NCI-H748 (cell line): ENCODE measurements at regions not wholly inside any gene's neighbourhood (a gene's known extent, or its start where the extent isn't known, plus 50 kb on each side); places are given as distances from the start of the nearest gene placed in this dataset.

Experiments
- DNase-seq: peaks from one replicate; lab custom pipeline; 2025; ENCODE audit not compliant: unreplicated experiment; lab: John Stamatoyannopoulos, UW

- DNase-seq, result no peak
Measured at GRCh38 chr18:43875511-43875910, 598.2 kb upstream of the SYT4 start.

GRCh38 chr18:43876286-43876685 is 599.0 kb upstream of the SYT4 start:
- DNase-seq, result peak; percentile 55

GRCh38 chr18:43876748-43877147 is 599.5 kb upstream of the SYT4 start:
- DNase-seq, result no peak

GRCh38 chr18:43877616-43878321 is 600.5 kb upstream of the SYT4 start:
- DNase-seq, result no peak

DNA sequence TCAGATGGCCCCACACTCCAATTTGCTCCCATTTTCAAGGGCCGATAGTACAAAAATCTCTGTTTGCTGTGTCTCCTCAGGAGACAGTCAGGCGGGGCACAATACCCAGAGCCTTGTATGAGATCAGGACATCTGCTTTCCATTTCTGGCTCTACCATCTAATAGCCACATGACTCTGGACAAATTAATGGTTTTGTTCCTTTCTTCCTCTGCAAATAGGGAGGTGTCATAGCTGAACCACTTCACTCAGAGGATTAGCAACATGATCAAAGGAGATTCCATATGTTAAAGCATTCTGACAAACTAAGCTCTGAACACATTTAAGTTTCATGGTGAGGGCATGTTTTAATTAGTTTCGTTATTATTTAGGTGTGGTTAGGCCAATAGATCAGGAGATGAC is 602.1 kb upstream of the SYT4 start:
- DNase-seq, result no peak

GRCh38 chr18:43882358-43883055 is 605.2 kb upstream of the SYT4 start:
- no peak for DNase-seq

DNA sequence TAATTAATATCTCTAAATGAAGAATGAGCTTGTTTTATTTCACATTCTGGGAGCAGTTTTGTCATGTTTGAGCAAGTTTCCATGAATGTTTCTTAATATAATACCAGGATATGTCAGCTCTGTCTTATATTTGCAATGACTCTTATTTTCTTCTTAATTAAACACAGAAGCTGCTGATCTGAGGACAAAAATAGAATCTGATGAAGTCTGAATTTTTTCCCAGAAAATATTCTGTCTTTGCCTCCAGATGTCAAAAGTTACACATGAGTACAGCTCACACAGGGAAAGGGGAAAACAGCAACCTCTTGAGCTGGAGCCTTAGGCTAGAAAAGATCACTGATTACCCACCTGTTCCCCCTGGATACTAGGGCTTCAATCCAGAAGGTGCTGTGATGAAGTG is 606.6 kb upstream of the SYT4 start:
- no peak for DNase-seq

GRCh38 chr18:43886341-43886740 is 609.1 kb upstream of the SYT4 start:
- no peak for DNase-seq

DNA sequence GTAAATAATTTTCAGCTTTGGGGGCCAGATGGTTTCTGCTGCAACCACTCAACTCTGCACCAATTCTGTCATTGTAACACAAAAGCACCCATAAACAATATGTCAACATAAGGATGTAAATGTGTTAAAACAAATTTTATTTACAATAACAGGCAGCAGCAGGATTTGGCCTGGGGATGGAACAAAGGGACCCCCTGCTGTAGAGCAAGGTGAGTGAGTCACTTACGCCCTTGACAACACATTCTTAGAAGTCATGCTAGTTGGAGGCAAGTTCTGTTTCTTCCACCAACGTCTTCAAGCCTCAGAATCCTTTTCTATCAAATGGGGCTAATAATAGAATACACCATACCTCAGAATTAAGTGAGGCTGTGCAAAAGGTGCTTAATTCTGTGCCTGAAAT is 610.2 kb upstream of the SYT4 start:
- peak; percentile 25 for DNase-seq

DNA sequence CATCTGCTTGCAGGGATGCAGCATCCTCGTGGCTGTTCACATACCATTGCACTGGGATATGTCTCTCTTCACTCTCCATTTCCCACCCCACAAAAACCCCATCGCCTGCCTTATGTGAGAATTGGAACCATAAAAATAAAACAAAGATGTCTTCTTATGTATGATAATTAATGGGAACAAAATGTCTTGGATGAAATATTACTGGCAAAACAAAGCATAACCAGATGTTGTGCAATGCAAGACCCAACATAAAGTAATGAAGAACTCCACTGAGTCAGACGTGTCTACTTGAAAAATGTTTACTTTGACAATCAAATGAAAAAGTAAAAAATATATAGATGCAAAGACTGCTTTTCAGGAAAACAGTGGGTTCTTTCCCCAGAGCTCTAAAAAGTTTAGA is 611.3 kb upstream of the SYT4 start:
- DNase-seq, result no peak

DNA sequence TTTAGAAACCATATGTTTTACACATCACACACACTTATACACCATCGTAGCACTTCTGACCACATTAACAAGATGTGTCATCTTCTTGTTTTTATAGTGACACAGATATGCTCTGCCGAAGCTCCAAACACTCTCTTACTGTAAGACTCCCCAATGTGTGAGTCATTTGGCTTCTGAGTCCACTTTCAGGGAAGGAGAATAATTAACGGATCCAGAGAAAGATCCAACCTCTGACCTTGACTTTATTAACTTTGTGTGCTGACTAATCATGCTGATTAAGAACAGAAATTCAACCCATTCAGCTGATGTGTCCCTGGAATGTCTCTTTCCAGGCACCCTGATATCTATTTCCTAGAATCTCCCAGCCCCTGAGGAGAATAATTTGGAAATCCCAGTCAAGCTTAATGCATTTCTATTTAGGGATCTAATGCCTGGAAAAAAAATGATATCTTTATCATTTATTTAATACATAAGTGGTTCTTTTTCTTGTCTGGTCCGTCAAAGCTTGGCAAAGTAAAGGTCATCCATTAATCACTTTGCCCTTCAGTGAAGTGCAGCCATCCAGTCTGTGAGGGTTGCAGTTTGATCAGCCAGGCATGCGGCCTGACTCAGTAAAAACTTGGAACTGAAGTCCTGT is 615.8 kb upstream of the SYT4 start:
- DNase-seq, result no peak

DNA sequence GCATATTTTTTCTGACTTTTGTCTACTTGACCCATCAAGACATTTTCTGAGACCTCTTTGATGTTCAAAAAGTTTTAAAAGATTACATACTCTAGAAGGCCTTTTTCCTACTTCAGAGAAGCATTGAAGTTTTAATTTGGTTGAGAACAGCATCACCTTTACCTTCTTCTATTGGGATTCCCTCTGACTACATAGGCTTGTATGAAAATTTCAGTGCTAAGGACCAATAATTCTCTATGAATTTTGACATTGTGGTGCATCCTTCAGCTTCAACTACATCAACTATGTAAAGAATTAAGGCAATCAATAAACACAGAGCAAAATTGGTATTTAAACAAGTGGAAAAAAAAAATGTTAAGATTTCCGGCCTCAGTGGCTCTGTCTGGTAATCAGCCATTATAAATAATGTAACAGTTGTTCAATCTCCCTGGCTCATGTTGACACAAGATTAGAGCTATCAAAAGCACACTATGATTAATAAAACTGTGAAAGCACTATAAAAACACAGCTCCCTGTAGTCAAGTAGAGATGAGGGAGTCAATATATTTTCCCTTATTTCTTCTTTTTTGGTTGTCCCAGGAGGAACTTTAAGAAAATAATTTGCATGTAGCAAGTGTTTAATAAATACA is 627.0 kb upstream of the SYT4 start:
- DNase-seq, result no peak

DNA sequence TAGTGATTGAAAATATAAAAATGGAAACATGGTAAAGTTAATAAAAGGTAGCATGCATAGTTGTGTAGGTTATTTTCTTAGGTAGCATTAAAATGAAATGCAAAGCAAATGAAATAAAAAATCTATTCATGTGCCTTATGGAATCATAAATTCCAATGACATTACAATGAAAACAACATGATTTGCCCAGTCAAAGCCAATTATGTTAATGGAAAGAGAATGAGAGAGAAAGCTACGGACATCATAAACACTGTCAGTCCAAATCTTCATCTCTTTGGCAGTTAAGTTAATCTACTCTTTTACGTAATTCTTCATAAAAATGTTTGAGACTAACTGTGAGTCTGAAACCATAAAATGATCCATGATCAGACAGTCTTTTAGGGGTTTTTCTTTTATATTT is 636.7 kb upstream of the SYT4 start:
- no peak for DNase-seq

DNA sequence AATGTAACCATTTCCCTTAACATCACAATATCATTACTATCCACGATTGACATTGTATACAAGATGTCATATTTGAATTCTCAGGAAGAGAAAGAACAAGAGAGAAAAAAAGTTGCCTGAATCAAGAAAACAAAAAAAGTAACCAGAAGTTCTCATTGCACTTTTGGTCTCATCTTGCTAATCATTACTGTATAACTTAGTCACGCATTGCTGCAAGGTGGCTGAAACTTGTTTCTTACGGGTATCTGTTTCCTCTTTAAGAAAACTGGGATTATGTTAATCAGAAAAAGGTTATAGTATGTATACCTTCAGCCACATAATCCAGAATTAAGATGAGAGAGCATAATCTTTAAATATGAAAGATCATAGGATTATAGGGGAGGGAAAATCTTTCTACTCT is 639.7 kb upstream of the SYT4 start:
- no peak for DNase-seq

DNA sequence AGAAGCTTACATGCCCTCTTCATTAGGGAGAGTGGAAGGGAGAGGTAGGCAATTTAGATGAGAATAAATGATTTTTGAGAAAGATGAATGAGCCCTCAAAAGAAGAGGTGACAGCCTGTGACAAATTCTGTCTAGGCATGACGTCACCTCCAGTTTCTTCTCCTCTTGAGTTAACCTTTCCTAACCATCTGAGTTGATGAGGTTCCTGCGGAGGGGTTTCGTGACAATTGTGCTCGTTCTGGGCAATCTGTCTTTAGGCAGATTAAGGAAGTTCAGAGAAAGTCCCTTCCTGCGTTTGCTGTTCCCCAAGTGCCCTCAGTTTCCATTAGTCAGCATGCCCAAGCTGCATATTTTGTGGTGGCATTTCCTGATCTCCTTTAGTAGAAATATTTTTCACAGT is 640.2 kb upstream of the SYT4 start:
- no peak for DNase-seq

DNA sequence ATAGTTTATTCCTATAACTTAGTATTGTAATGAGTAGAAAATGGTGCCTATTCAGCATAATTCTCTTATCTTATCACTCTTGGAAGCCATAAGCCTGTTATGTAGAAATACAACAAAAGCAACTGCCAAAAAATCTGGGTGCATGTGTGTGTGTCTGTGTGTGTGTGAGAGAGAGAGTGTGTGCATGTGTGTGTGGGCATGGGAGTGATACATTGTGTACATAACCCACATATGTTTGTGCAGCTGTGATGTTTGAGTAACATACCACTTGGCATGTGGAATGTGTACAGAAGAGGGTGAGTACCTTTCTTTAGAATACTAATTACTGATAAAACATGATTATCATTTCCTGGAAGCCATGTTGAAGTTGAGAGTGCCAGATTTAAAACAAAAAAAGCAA is 642.3 kb upstream of the SYT4 start:
- DNase-seq, result peak; percentile 98

GRCh38 chr18:43931439-43931838 is 654.1 kb upstream of the SYT4 start:
- DNase-seq, result peak; percentile 33

DNA sequence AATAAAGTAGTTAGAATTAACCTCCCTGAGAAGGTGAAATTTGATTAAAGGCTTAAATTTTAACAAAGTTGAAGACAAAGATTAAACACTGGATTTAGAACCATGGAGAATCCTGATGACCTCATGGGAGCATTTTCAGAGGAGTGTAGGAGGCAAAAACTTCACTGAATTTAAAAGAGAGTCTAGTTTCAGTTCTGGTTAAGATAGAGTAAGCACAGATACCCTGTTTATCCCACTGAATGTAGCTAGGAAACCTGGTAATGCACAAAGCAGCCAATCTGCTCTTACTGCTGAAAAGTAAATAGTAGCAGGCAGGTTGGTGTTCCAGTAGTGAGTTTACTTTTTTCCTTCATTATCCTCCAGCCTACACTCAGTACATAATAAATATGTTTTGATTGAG is 654.9 kb upstream of the SYT4 start:
- peak; percentile 79 for DNase-seq

- no peak for DNase-seq
Measured at GRCh38 chr18:43933177-43933576, 655.9 kb upstream of the SYT4 start.

DNA sequence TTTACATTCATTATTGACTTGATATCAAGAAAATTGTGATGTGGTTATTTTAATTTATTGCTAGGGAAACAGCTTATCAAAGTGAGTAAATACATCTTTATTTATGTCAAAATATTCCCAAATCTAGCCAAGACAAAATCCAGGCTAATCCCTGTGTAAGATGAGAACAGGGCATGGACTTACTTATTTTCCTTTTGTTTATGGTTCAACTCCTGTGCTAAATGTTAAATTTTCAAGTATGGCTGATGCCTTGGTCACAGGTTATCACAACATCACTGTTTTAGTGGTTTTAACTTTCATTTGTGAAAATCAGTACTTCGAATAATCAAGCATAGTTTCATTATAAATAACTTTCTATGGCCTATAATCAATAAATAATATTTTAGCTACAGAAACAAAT is 657.0 kb upstream of the SYT4 start:
- no peak for DNase-seq

GRCh38 chr18:43934781-43935471 is 657.6 kb upstream of the SYT4 start:
- DNase-seq, result no peak
